ENCODE measurements at regions not wholly inside any gene's neighbourhood (a gene's known extent, or its start where the extent isn't known, plus 50 kb on each side); places are given as distances from the start of the nearest gene placed in this dataset.
"Not testable (repeated sequence)": the region's sequence is repeated elsewhere in the genome, so short reads cannot be mapped to it uniquely, and the experiment has no call there.

GRCh38 chr2:89957236-89957635 lies 1265.8 kb downstream of the RPIA start:
- not testable (repeated sequence) for TF ChIP-seq CTCF (IDR thresholded peaks at IDR 0.05 in 8 of 11, conservative IDR thresholded peaks at IDR 0.05 in 3 of 11); POLR2A (IDR thresholded peaks at IDR 0.05); POLR2AphosphoS5 (IDR thresholded peaks at IDR 0.05)
